ENCODE measurements at regions not wholly inside any gene's neighbourhood (a gene's known extent, or its start where the extent isn't known, plus 50 kb on each side); places are given as distances from the start of the nearest gene placed in this dataset.

GRCh38 chr15:87656372-87656771 lies 600.2 kb downstream of the NTRK3 start:
- no peak overlapping the region for H3K4me3 ChIP-seq (ENCODE audit: insufficient read depth, low read depth, low read length)
- ATAC-seq (ENCODE audit: low read depth) (no peak), DNase-seq (no peak)
- CTCF ChIA-PET: interaction anchor here (0.6 to 0.7 kb wide), 2 partner anchors 12 to 197 kb away, joined by 3 to 4 read pairs; no protein-coding TSS in a partner anchor
- H2AFZ ChIP-seq (replicated peaks; ENCODE audit: low read length, poor library complexity): no peak overlapping the region
- no peak overlapping the region for H2AK5ac ChIP-seq (ENCODE audit: low read depth, low read length)
- no peak overlapping the region for H3K27ac ChIP-seq (ENCODE audit: insufficient read depth, low read length)
- no peak overlapping the region for H3K4me2 ChIP-seq (ENCODE audit: low read depth, low read length)
- no peak overlapping the region for H3K23ac ChIP-seq (ENCODE audit: low read depth, low read length)
- dilution Hi-C loops (cut with HindIII; ENCODE audit: low sequenced_read_pairs, unreplicated experiment) (no loop called here), in situ Hi-C loops (cut with MboI; ENCODE audit: low sequenced_read_pairs) (no loop called here), intact Hi-C loops (cut with micrococcal nuclease) (no loop called here)
- no peak overlapping the region for H2AK9ac ChIP-seq (replicated peaks; ENCODE audit: low read depth, low read length, poor library complexity)
- H4K8ac ChIP-seq (ENCODE audit: low read depth in 2 of 2, low read length in 2 of 2): no peak overlapping the region
- H3K4me1 ChIP-seq (ENCODE audit: control insufficient read depth, insufficient read depth, low read length): no peaks in the 10 kb centered on the region
- WGBS, 2 experiments (ENCODE audit: extremely low coverage in 2 of 2, insufficient read length in 1 of 2): no CpG with 5 or more reads among the region's 1 CpG
- no peak overlapping the region for H4K91ac ChIP-seq (ENCODE audit: insufficient read depth, low read depth, low read length)
- BruUV-seq (replicated peaks): no TSS peak
- H3K9me1 ChIP-seq (ENCODE audit: insufficient read depth, low read length): no peaks in the 10 kb centered on the region
- H3K36me3 ChIP-seq (ENCODE audit: control insufficient read depth, insufficient read depth, low read length): no peaks in the 10 kb centered on the region
- no peak overlapping the region for H3K9ac ChIP-seq (ENCODE audit: low read depth, low read length)
- no peak overlapping the region for H2BK15ac ChIP-seq (ENCODE audit: low read depth, low read length)
- no peaks in the 10 kb centered on the region for H3K27me3 ChIP-seq (ENCODE audit: control insufficient read depth, insufficient read depth, low read length)
- no peak overlapping the region for H3K14ac ChIP-seq (replicated peaks; ENCODE audit: low read depth, low read length)
- no peak overlapping the region for H2BK20ac ChIP-seq (ENCODE audit: low read depth, low read length)
- H3K4ac ChIP-seq (ENCODE audit: low read depth, low read length): no peak overlapping the region
- H3K56ac ChIP-seq (ENCODE audit: extremely low read depth, insufficient read depth, low read length): no peak overlapping the region
- H3K18ac ChIP-seq (ENCODE audit: low read depth, low read length): no peak overlapping the region
- H3K9me3 ChIP-seq (ENCODE audit: control insufficient read depth, insufficient read depth, low read length): no peaks in the 10 kb centered on the region
- H4K5ac ChIP-seq (ENCODE audit: low read depth, low read length): no peak overlapping the region
- H2BK5ac ChIP-seq (ENCODE audit: low read depth, low read length, poor library complexity, severe bottlenecking): no peak overlapping the region
- TF ChIP-seq RAD21 (IDR thresholded peaks at IDR 0.05; ENCODE audit: low read length) (no peak), MAZ (IDR thresholded peaks at IDR 0.05; ENCODE audit: borderline replicate concordance, low read depth, low read length) (no peak), RCOR1 (IDR thresholded peaks at IDR 0.05; ENCODE audit: insufficient replicate concordance, low read length) (no peak), RFX5 (IDR thresholded peaks at IDR 0.05; ENCODE audit: low read depth, low read length) (no peak), MAFK (IDR thresholded peaks at IDR 0.05; ENCODE audit: low read depth, low read length) (no peak), NFE2L2 (IDR thresholded peaks at IDR 0.05; ENCODE audit: low read depth, low read length) (no peak), USF2 (IDR thresholded peaks at IDR 0.05; ENCODE audit: low read depth, low read length) (no peak), CEBPB (IDR thresholded peaks at IDR 0.05; ENCODE audit: low read depth, low read length) (no peak), BHLHE40 (IDR thresholded peaks at IDR 0.05; ENCODE audit: low read depth, low read length) (no peak), MXI1 (IDR thresholded peaks at IDR 0.05; ENCODE audit: borderline replicate concordance, low read depth, low read length) (no peak), ELK1 (IDR thresholded peaks at IDR 0.05; ENCODE audit: borderline replicate concordance, low read depth, low read length) (no peak), CTCF (conservative IDR thresholded peaks at IDR 0.05; ENCODE audit: low read depth, low read length) (no peak), CHD1 (IDR thresholded peaks at IDR 0.05; ENCODE audit: low read depth, low read length) (no peak), FOS (IDR thresholded peaks at IDR 0.05; ENCODE audit: low read depth, low read length) (no peak), SMC3 (IDR thresholded peaks at IDR 0.05; ENCODE audit: low read depth, low read length) (no peak)
- H3K79me1 ChIP-seq (ENCODE audit: low read depth in 1 of 2, low read length in 2 of 2): no peaks in the 10 kb centered on the region
- POLR2A ChIA-PET (ENCODE audit: unreplicated experiment): no interaction called here
- no peak overlapping the region for H2BK120ac ChIP-seq (ENCODE audit: low read depth, low read length)
- H4K20me1 ChIP-seq (ENCODE audit: insufficient read depth, low read length): no peaks in the 10 kb centered on the region
